ENCODE measurements at regions not wholly inside any gene's neighbourhood (a gene's known extent, or its start where the extent isn't known, plus 50 kb on each side); places are given as distances from the start of the nearest gene placed in this dataset.

- TF ChIP-seq POLR2A (IDR thresholded peaks at IDR 0.05) (no peak), CTCF (IDR thresholded peaks at IDR 0.05) (no peak)
These were observed 271.7 kb upstream of the SNX7 start for GRCh38 chr1:98389809-98390208.

Measured in adrenal gland (tissue), 5 donors.